GM23338 (cell line): ENCODE measurements at regions not wholly inside any gene's neighbourhood (a gene's known extent, or its start where the extent isn't known, plus 50 kb on each side); places are given as distances from the start of the nearest gene placed in this dataset.

Source experiments
- ATAC-seq: fragments of 200-7000 bp; cut with Tn5 transposase; 3 replicates; pipeline ENCODE4 v1.9.1; 2020
- DNase-seq: peaks from one replicate; pipeline ENCODE4 v3.0.0-alpha.2; 2015; ENCODE audit warnings: low spot score
- H2AFZ ChIP-seq: fragments of 200-600 bp; sonication (generic); 2 replicates; pipeline ENCODE4 v1.8.0; 2016; ENCODE audit warnings: antibody characterized with exemption, mild to moderate bottlenecking, moderate library complexity
- H3F3A ChIP-seq: fragments of 200-600 bp; sonication (generic); replicated peaks from 2 replicates; pipeline ENCODE4 v1.8.0; 2017; ENCODE audit warnings: antibody characterized with exemption, mixed run types, low read depth
- H3K27ac ChIP-seq: fragments of 200-600 bp; sonication (generic); 2 replicates; pipeline ENCODE4 v1.6.1; 2016; ENCODE audit warnings: low read depth
- H3K27me3 ChIP-seq: fragments of 200-600 bp; sonication (generic); 2 replicates; pipeline ENCODE4 v1.8.0; 2016; ENCODE audit warnings: mild to moderate bottlenecking, mixed run types, moderate library complexity; ENCODE audit not compliant: insufficient read depth
- H3K36me3 ChIP-seq: fragments of 200-600 bp; sonication (generic); 2 replicates; pipeline ENCODE4 v1.8.0; 2016; ENCODE audit warnings: mild to moderate bottlenecking; ENCODE audit not compliant: insufficient read depth
- H3K4me1 ChIP-seq: fragments of 200-600 bp; sonication (generic); 2 replicates; pipeline ENCODE4 v1.8.0; 2016; ENCODE audit warnings: mild to moderate bottlenecking, moderate library complexity; ENCODE audit not compliant: insufficient read depth
- H3K4me2 ChIP-seq: fragments of 200-600 bp; sonication (generic); 2 replicates; pipeline ENCODE4 v1.7.1; 2017; ENCODE audit warnings: mixed run types
- H3K4me3 ChIP-seq: fragments of 200-600 bp; sonication (generic); 2 replicates; pipeline ENCODE4 v1.6.1; 2016; ENCODE audit warnings: mixed run types
- H3K79me2 ChIP-seq: fragments of 200-600 bp; sonication (generic); replicated peaks from 2 replicates; pipeline ENCODE4 v1.8.0; 2017; ENCODE audit warnings: mild to moderate bottlenecking; ENCODE audit not compliant: insufficient read depth
- H3K9me2 ChIP-seq: fragments of 200-600 bp; sonication (generic); 2 replicates; pipeline ENCODE4 v1.8.0; 2017; ENCODE audit not compliant: insufficient read depth
- H4K20me1 ChIP-seq: fragments of 200-600 bp; sonication (generic); replicated peaks from 2 replicates; pipeline ENCODE4 v1.8.0; 2017; ENCODE audit warnings: mild to moderate bottlenecking; ENCODE audit not compliant: insufficient read depth
- H3K27ac Mint-ChIP-seq: 2 replicates; pipeline ENCODE4 v1.8.0; 2020; ENCODE audit warnings: inconsistent platforms, mild to moderate bottlenecking, moderate library complexity, mixed read lengths
- H3K27me3 Mint-ChIP-seq: 3 replicates; pipeline ENCODE4 v1.8.0; 2022; ENCODE audit warnings: low read depth, mild to moderate bottlenecking, moderate library complexity, mixed read lengths, inconsistent platforms; ENCODE audit not compliant: insufficient read depth, poor library complexity
- H3K36me3 Mint-ChIP-seq: 3 replicates; pipeline ENCODE4 v1.8.0; 2021; ENCODE audit warnings: low read depth, mild to moderate bottlenecking, inconsistent platforms, moderate library complexity, mixed read lengths
- H3K4me1 Mint-ChIP-seq: 3 replicates; pipeline ENCODE4 v1.8.0; 2020; ENCODE audit warnings: mild to moderate bottlenecking, inconsistent platforms, mixed read lengths
- H3K4me3 Mint-ChIP-seq: 3 replicates; pipeline ENCODE4 v1.8.0; 2021; ENCODE audit warnings: moderate library complexity, mild to moderate bottlenecking, inconsistent platforms, mixed read lengths
- H3K9me3 Mint-ChIP-seq: 3 replicates; pipeline ENCODE4 v1.8.0; 2020; ENCODE audit warnings: moderate library complexity, mild to moderate bottlenecking, inconsistent platforms, mixed read lengths
- CTCF ChIP-seq, 2 experiments: fragments of 200-600 bp in 1 of 2; sonication (generic) in 1 of 2; conservative IDR thresholded peaks; 2 replicates each; pipeline versions ENCODE4 v1.5.1 to v1.6.1; 2016 to 2017; ENCODE audit warnings: antibody characterized with exemption in 2 of 2, low read depth in 2 of 2, mild to moderate bottlenecking in 2 of 2, moderate library complexity in 1 of 2
- EZH2phosphoT487 ChIP-seq: fragments of 200-600 bp; sonication (generic); IDR thresholded peaks from one replicate; pipeline ENCODE4 v1.8.1; 2018; ENCODE audit warnings: antibody characterized with exemption; ENCODE audit not compliant: unreplicated experiment
- JUNB ChIP-seq: IDR thresholded peaks from one replicate; pipeline ENCODE4 v1.6.1; 2016; ENCODE audit warnings: antibody characterized with exemption; ENCODE audit not compliant: unreplicated experiment
- NANOG ChIP-seq: IDR thresholded peaks from 2 replicates; pipeline ENCODE4 v1.6.1; 2016; ENCODE audit warnings: antibody characterized with exemption, borderline replicate concordance
- POLR2AphosphoS5 ChIP-seq: IDR thresholded peaks from 2 replicates; pipeline ENCODE4 v1.6.1; 2016; ENCODE audit warnings: antibody characterized with exemption, low read depth
- REST ChIP-seq: IDR thresholded peaks from one replicate; pipeline ENCODE4 v1.6.1; 2018; ENCODE audit warnings: antibody characterized with exemption; ENCODE audit not compliant: unreplicated experiment
- ZNF114 ChIP-seq: fragments of 250-450 bp; sonication (Bioruptor Pico); IDR thresholded peaks from 2 replicates; pipeline ENCODE4 v1.5.0; 2020; ENCODE audit warnings: mild to moderate bottlenecking, moderate library complexity
- ZNF462 ChIP-seq: fragments of 250-450 bp; sonication (Bioruptor Pico); IDR thresholded peaks from 2 replicates; pipeline ENCODE4 v1.5.0; 2020; ENCODE audit warnings: mild to moderate bottlenecking, moderate library complexity

- H3K36me3 Mint-ChIP-seq: peaks cover 7% of the 10 kb centered on the region
- no peaks in the 10 kb centered on the region for H4K20me1 ChIP-seq
- no peak overlapping the region for H3K27ac Mint-ChIP-seq
- H2AFZ ChIP-seq: no peak overlapping the region
- ATAC-seq (peak; percentile 76), DNase-seq (peak; percentile 64)
- H3K4me2 ChIP-seq: peak overlapping the region; percentile 48
- TF ChIP-seq EZH2phosphoT487 (no peak), NANOG (no peak), POLR2AphosphoS5 (no peak), REST (no peak), CTCF (conservative IDR thresholded peaks at IDR 0.05; ENCODE audit: low read depth in 2 of 2) (no peak)
- H3K4me1 ChIP-seq: peaks cover 20% of the 10 kb centered on the region; the same call in 1 of the 2 replicates
- H3K36me3 ChIP-seq: no peaks in the 10 kb centered on the region
- H3K4me1 Mint-ChIP-seq: peaks cover 50% of the 10 kb centered on the region
- no peaks in the 10 kb centered on the region for H3K9me2 ChIP-seq
- peaks cover 40% of the 10 kb centered on the region for H3K79me2 ChIP-seq
- peaks cover 4% of the 10 kb centered on the region; the same call in 2 of the 3 replicates for H3K9me3 Mint-ChIP-seq
- H3K27ac ChIP-seq: peak overlapping the region; percentile 75
- no peak overlapping the region for H3K4me3 Mint-ChIP-seq
- peaks cover 5% of the 10 kb centered on the region for H3K27me3 Mint-ChIP-seq
- no peak overlapping the region for H3K4me3 ChIP-seq
- H3K27me3 ChIP-seq: no peaks in the 10 kb centered on the region
- H3F3A ChIP-seq: no peaks in the 10 kb centered on the region
Observed at GRCh38 chr16:85202631-85203461, 90.6 kb upstream of the CIBAR2 start.

- H3F3A ChIP-seq: no peaks in the 10 kb centered on the region
- no peaks in the 10 kb centered on the region for H4K20me1 ChIP-seq
- H3K4me1 ChIP-seq: peaks cover 20% of the 10 kb centered on the region; the same call in 1 of the 2 replicates
- H3K4me3 Mint-ChIP-seq: no peak overlapping the region
- H3K27ac ChIP-seq: no peak overlapping the region
- H3K36me3 ChIP-seq: no peaks in the 10 kb centered on the region
- peaks cover 3% of the 10 kb centered on the region; the same call in 2 of the 3 replicates for H3K36me3 Mint-ChIP-seq
- peaks cover 45% of the 10 kb centered on the region for H3K79me2 ChIP-seq
- no peaks in the 10 kb centered on the region for H3K9me3 Mint-ChIP-seq
- no peaks in the 10 kb centered on the region for H3K27me3 ChIP-seq
- H3K9me2 ChIP-seq: no peaks in the 10 kb centered on the region
- peaks cover 52% of the 10 kb centered on the region for H3K4me1 Mint-ChIP-seq
- no peak overlapping the region for H3K4me3 ChIP-seq
- H3K4me2 ChIP-seq: no peak overlapping the region
- H2AFZ ChIP-seq: no peak overlapping the region
- no peak overlapping the region for H3K27ac Mint-ChIP-seq
- DNase-seq: no peak
- peaks cover 3% of the 10 kb centered on the region for H3K27me3 Mint-ChIP-seq
- no peak for ATAC-seq
- TF ChIP-seq ZNF114 (no peak), ZNF462 (CRISPR knock-in tag) (no peak), JUNB (no peak)
Observed at GRCh38 chr16:85203462-85203813, 91.2 kb upstream of the CIBAR2 start.
